Endothelial cell of hepatic sinusoid (primary cell): ENCODE measurements at regions not wholly inside any gene's neighbourhood (a gene's known extent, or its start where the extent isn't known, plus 50 kb on each side); places are given as distances from the start of the nearest gene placed in this dataset.
"Not testable (repeated sequence)": the region's sequence is repeated elsewhere in the genome, so short reads cannot be mapped to it uniquely, and the experiment has no call there.

ENCODE experiments used
- in situ Hi-C: cut with HindIII; loops from 2 replicates; pipeline ENCODE4 v1.10.0; 2017; ENCODE audit warnings: low sequenced_read_pairs

- in situ Hi-C loops = no loop called here
These were observed 1479.2 kb downstream of the UQCRFS1 start for GRCh38 chr19:27733551-27734266.

GRCh38 chr19:27729332-27729731, 1483.6 kb downstream of the UQCRFS1 start:
- in situ Hi-C loops = no loop called here

- in situ Hi-C loops = no loop called here
These were observed 1490.3 kb downstream of the UQCRFS1 start for GRCh38 chr19:27722625-27723024.

- in situ Hi-C loops = no loop called here
These were observed 1492.8 kb downstream of the UQCRFS1 start for GRCh38 chr19:27720155-27720554.

- in situ Hi-C loops = no loop called here
These were observed 1493.9 kb downstream of the UQCRFS1 start for GRCh38 chr19:27719034-27719433.

- in situ Hi-C loops = no loop called here
These were observed 1494.7 kb downstream of the UQCRFS1 start for GRCh38 chr19:27718234-27718633.

- in situ Hi-C loops = no loop called here
These were observed 1495.1 kb downstream of the UQCRFS1 start for GRCh38 chr19:27717825-27718224.

GRCh38 chr19:27716922-27717321, 1496.0 kb downstream of the UQCRFS1 start:
- in situ Hi-C loops = no loop called here

- in situ Hi-C loops = no loop called here
These were observed 1498.1 kb downstream of the UQCRFS1 start for GRCh38 chr19:27714857-27715256.

GRCh38 chr19:27709496-27709895, 1503.5 kb downstream of the UQCRFS1 start:
- in situ Hi-C loops = no loop called here

GRCh38 chr19:27708986-27709385, 1504.0 kb downstream of the UQCRFS1 start:
- in situ Hi-C loops = not testable (repeated sequence)

- in situ Hi-C loops = not testable (repeated sequence)
These were observed 1505.9 kb downstream of the UQCRFS1 start for GRCh38 chr19:27707026-27707425.

- in situ Hi-C loops = no loop called here
These were observed 1507.1 kb downstream of the UQCRFS1 start for GRCh38 chr19:27705896-27706295.

GRCh38 chr19:27694361-27695055, 1518.4 kb downstream of the UQCRFS1 start:
- in situ Hi-C loops = no loop called here

- in situ Hi-C loops = no loop called here
These were observed 1521.0 kb downstream of the UQCRFS1 start for GRCh38 chr19:27691991-27692390.

GRCh38 chr19:27689734-27690241, 1523.2 kb downstream of the UQCRFS1 start:
- in situ Hi-C loops = loop anchor here (10.0 kb wide), 2 partner anchors 85 to 255 kb away; no protein-coding TSS in a partner anchor

- in situ Hi-C loops = loop anchor here (10.0 kb wide), 2 partner anchors 79 to 249 kb away; no protein-coding TSS in a partner anchor
These were observed 1528.7 kb downstream of the UQCRFS1 start for GRCh38 chr19:27684293-27684692.

GRCh38 chr19:27681972-27682371, 1531.0 kb downstream of the UQCRFS1 start:
- in situ Hi-C loops = loop anchor here (10.0 kb wide), 2 partner anchors 77 to 247 kb away; no protein-coding TSS in a partner anchor

- in situ Hi-C loops = loop anchor here (10.0 kb wide), 2 partner anchors 75 to 245 kb away; no protein-coding TSS in a partner anchor
These were observed 1533.0 kb downstream of the UQCRFS1 start for GRCh38 chr19:27679905-27680304.

GRCh38 chr19:27679399-27679798, 1533.6 kb downstream of the UQCRFS1 start:
- in situ Hi-C loops = no loop called here

GRCh38 chr19:27676877-27677276, 1536.1 kb downstream of the UQCRFS1 start:
- in situ Hi-C loops = no loop called here

GRCh38 chr19:27676334-27676733, 1536.6 kb downstream of the UQCRFS1 start:
- in situ Hi-C loops = no loop called here
